GM12878 (cell line): ENCODE measurements at regions not wholly inside any gene's neighbourhood (a gene's known extent, or its start where the extent isn't known, plus 50 kb on each side); places are given as distances from the start of the nearest gene placed in this dataset.
"Not testable (repeated sequence)": the region's sequence is repeated elsewhere in the genome, so short reads cannot be mapped to it uniquely, and the experiment has no call there.

Experiments
- ATF7 ChIP-seq: fragments of 450-650 bp; IDR thresholded peaks from 2 replicates; pipeline ENCODE4 v1.6.1; 2016; ENCODE audit warnings: low read depth, mild to moderate bottlenecking
- CEBPB ChIP-seq, 2 experiments: fragments of 150-350 bp in 1 of 2; IDR thresholded peaks; 2 replicates each; pipeline ENCODE4 v1.6.1; 2012 to 2014; ENCODE audit warnings: low read depth in 2 of 2, low read length in 2 of 2, borderline replicate concordance in 1 of 2, inconsistent platforms in 1 of 2
- SIN3A ChIP-seq: IDR thresholded peaks from 2 replicates; pipeline ENCODE4 v1.6.1; 2012; ENCODE audit warnings: low read depth, low read length, improper control_type of control experiment
- TBL1XR1 ChIP-seq: IDR thresholded peaks from 2 replicates; pipeline ENCODE4 v1.6.1; 2012; ENCODE audit warnings: low read depth, low read length, improper control_type of control experiment
- TF ChIP-seq, protein P1 (sequence below), 3 experiments: IDR thresholded peaks in 2 of 3; conservative IDR thresholded peaks in 1 of 3; 2 replicates each; pipeline ENCODE4 v1.5.1; 2011; ENCODE audit warnings: low read depth in 3 of 3, low read length in 3 of 3, mild to moderate bottlenecking in 3 of 3, control low read depth in 2 of 3, moderate library complexity in 2 of 3, inconsistent platforms in 1 of 3, mixed read lengths in 1 of 3; ENCODE audit not compliant: control insufficient read depth in 2 of 3, insufficient read depth in 1 of 3; ENCODE audit errors: extremely low read depth in 1 of 3

DNA sequence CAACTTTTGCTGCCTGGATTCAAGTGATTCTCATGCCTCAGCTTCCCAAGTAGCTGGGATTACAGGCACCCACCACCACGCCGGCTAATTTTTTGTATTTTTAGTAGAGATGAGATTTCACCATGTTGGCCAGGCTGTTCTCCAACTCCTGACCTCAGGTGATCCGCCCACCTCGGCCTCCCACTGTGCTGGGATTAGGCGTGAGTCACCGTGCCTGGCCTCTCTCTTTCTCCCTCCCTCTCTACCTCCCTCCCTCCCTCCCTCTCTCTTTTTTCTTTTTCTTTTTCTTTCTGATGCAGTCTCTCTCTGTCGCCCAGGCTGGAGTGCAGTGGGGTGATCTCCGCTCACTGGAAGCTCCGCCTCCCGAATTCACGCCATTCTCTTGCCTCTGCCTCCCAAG, 186.3 kb upstream of the DAB2 start:
- TF ChIP-seq SIN3A; CEBPB (IDR thresholded peaks at IDR 0.05; ENCODE audit: borderline replicate concordance in 1 of 2, low read depth in 2 of 2, low read length in 2 of 2); TBL1XR1; ATF7: not testable (repeated sequence)
- TF ChIP-seq, protein P1, sequence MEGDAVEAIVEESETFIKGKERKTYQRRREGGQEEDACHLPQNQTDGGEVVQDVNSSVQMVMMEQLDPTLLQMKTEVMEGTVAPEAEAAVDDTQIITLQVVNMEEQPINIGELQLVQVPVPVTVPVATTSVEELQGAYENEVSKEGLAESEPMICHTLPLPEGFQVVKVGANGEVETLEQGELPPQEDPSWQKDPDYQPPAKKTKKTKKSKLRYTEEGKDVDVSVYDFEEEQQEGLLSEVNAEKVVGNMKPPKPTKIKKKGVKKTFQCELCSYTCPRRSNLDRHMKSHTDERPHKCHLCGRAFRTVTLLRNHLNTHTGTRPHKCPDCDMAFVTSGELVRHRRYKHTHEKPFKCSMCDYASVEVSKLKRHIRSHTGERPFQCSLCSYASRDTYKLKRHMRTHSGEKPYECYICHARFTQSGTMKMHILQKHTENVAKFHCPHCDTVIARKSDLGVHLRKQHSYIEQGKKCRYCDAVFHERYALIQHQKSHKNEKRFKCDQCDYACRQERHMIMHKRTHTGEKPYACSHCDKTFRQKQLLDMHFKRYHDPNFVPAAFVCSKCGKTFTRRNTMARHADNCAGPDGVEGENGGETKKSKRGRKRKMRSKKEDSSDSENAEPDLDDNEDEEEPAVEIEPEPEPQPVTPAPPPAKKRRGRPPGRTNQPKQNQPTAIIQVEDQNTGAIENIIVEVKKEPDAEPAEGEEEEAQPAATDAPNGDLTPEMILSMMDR (IDR thresholded peaks at IDR 0.05 in 2 of 3, conservative IDR thresholded peaks at IDR 0.05 in 1 of 3; ENCODE audit: control insufficient read depth in 2 of 3, extremely low read depth in 1 of 3, insufficient read depth in 1 of 3, low read depth in 3 of 3, low read length in 3 of 3) = not testable (repeated sequence)
